Gastroesophageal sphincter (tissue), 4 donors: ENCODE measurements at regions not wholly inside any gene's neighbourhood (a gene's known extent, or its start where the extent isn't known, plus 50 kb on each side); places are given as distances from the start of the nearest gene placed in this dataset.

Experiments
- ATAC-seq: fragments of 150-250 bp; one replicate; pipeline ENCODE4 v1.9.1; 2016; ENCODE audit warnings: mild to moderate bottlenecking, moderate library complexity
- H3K27ac ChIP-seq, 4 donors: fragments of 200-600 bp; sonication (generic) in 3 of 4; 1 replicate in 3 of 4; 2 replicates in 1 of 4; pipeline ENCODE4 v1.5.1; 2016 to 2019
- H3K27me3 ChIP-seq: fragments of 200-600 bp; sonication (generic); one replicate; pipeline ENCODE4 v1.5.1; 2019
- H3K36me3 ChIP-seq, 2 donors: fragments of 200-600 bp; sonication (generic); one replicate each; pipeline ENCODE4 v1.5.1; 2019; ENCODE audit warnings: control low read depth in 1 of 2
- H3K4me1 ChIP-seq, 3 donors: fragments of 200-600 bp; sonication (generic); 1 replicate in 2 of 3; 2 replicates in 1 of 3; pipeline ENCODE4 v1.5.1; 2016 to 2019; ENCODE audit warnings: control low read depth in 2 of 3
- H3K4me3 ChIP-seq, 2 donors: fragments of 200-600 bp; sonication (generic); one replicate each; pipeline ENCODE4 v1.5.1; 2019; ENCODE audit warnings: mild to moderate bottlenecking in 1 of 2, moderate library complexity in 1 of 2
- H3K9me3 ChIP-seq, 3 donors: fragments of 200-600 bp; sonication (generic); one replicate each; pipeline ENCODE4 v1.5.1; 2017 to 2019; ENCODE audit warnings: control low read depth in 2 of 3
- EP300 ChIP-seq: sonication (generic); formaldehyde crosslinking; IDR thresholded peaks from one replicate; pipeline ENCODE4 v1.6.1; 2017; ENCODE audit warnings: antibody characterized with exemption, mild to moderate bottlenecking
- POLR2A ChIP-seq, 2 donors: fragments of 450-650 bp; IDR thresholded peaks; one replicate each; pipeline ENCODE4 v1.6.1; 2017; ENCODE audit warnings: antibody characterized with exemption in 2 of 2, mild to moderate bottlenecking in 2 of 2, moderate library complexity in 1 of 2
- POLR2AphosphoS5 ChIP-seq: sonication (generic); formaldehyde crosslinking; IDR thresholded peaks from one replicate; pipeline ENCODE4 v1.6.1; 2017; ENCODE audit warnings: antibody characterized with exemption
- WGBS, 2 donors: methylation state at CpG; one replicate each; pipeline ENCODE4 v1.1.5; 2018; ENCODE audit warnings: low coverage in 1 of 2; 5-methylcytosine and 5-hydroxymethylcytosine counted together
- TF ChIP-seq, protein P1 (sequence below), 4 experiments: fragments of 200-600 bp in 2 of 4; fragments of 450-650 bp in 2 of 4; sonication (generic) in 1 of 4; IDR thresholded peaks; one replicate each; pipeline ENCODE4 v1.5.1; 2017 to 2019; ENCODE audit warnings: antibody characterized with exemption in 4 of 4, mild to moderate bottlenecking in 2 of 4, moderate library complexity in 2 of 4

DNA sequence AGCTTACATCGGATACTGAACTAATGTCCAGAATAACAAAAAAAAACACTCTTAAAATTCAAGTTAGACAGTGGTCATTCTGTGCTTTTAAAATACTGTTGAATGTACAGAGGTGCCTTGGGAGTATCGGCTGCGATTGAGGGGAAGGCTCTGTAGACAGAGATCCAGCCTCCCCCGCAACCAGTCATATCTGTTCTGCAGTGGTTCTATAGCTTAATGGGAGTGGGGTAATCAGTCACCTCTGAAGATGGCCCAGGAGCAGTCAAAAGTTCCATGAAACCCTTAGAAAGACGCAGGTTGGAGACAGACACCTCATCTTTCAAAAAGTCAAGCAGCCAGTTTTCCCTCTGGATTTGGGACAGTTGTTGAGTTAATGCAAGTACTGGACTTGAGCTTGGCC is 1486.6 kb upstream of the TMEM132C start:
- Histone ChIP-seq H3K27ac (no peak overlapping the region), H3K4me3 (no peak overlapping the region), H3K4me1 (no peaks in the 10 kb centered on the region), H3K36me3 (no peaks in the 10 kb centered on the region), H3K9me3 (no peaks in the 10 kb centered on the region), H3K27me3 (peaks cover 8% of the 10 kb centered on the region)
- no peak for ATAC-seq
- WGBS, 2 donors: 87 to 93% methylated on average over 2 to 4 of the region's 5 CpGs
- TF ChIP-seq, protein P1, sequence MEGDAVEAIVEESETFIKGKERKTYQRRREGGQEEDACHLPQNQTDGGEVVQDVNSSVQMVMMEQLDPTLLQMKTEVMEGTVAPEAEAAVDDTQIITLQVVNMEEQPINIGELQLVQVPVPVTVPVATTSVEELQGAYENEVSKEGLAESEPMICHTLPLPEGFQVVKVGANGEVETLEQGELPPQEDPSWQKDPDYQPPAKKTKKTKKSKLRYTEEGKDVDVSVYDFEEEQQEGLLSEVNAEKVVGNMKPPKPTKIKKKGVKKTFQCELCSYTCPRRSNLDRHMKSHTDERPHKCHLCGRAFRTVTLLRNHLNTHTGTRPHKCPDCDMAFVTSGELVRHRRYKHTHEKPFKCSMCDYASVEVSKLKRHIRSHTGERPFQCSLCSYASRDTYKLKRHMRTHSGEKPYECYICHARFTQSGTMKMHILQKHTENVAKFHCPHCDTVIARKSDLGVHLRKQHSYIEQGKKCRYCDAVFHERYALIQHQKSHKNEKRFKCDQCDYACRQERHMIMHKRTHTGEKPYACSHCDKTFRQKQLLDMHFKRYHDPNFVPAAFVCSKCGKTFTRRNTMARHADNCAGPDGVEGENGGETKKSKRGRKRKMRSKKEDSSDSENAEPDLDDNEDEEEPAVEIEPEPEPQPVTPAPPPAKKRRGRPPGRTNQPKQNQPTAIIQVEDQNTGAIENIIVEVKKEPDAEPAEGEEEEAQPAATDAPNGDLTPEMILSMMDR (IDR thresholded peaks at IDR 0.05): no peak
- no peak for TF ChIP-seq POLR2A (IDR thresholded peaks at IDR 0.05)
- no peak for TF ChIP-seq POLR2AphosphoS5
- TF ChIP-seq EP300: no peak

DNA sequence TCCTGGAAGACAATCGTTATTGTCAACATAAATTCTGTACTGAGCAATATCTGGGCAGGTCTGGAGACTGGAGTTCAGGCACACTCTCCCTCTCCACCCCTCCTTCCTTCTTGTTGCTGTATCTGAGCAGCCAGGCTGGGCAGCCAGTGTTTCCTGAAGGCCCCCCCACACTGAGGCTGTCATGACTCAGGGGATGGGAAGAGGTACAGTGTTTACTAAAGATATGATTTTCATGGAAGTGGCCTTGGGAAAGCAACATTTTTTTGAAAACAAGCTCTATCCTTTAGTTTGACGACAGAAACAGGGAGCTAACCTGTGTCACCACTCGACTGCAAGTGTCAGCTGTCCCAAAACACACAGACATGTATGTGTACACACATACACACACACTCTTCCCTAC is 1485.4 kb upstream of the TMEM132C start:
- H3K9me3 ChIP-seq: no peaks in the 10 kb centered on the region
- H3K36me3 ChIP-seq: no peaks in the 10 kb centered on the region
- H3K27ac ChIP-seq: no peak overlapping the region
- H3K27me3 ChIP-seq: peaks cover 8% of the 10 kb centered on the region
- no peaks in the 10 kb centered on the region for H3K4me1 ChIP-seq
- H3K4me3 ChIP-seq: no peak overlapping the region
- TF ChIP-seq EP300 (no peak), POLR2AphosphoS5 (no peak), POLR2A (IDR thresholded peaks at IDR 0.05) (no peak)
- TF ChIP-seq, protein P1 (IDR thresholded peaks at IDR 0.05): no peak
- ATAC-seq: no peak
- WGBS, 2 donors: 52 to 60% methylated on average over 1 to 3 of the region's 3 CpGs

GRCh38 chr12:126782083-126782482 is 1484.9 kb upstream of the TMEM132C start:
- H3K4me3 ChIP-seq: no peak overlapping the region
- 27 to 46% methylated on average over 2 of the region's 2 CpGs for WGBS, 2 donors
- no peak for ATAC-seq
- peaks cover 8% of the 10 kb centered on the region for H3K27me3 ChIP-seq
- H3K9me3 ChIP-seq: no peaks in the 10 kb centered on the region
- H3K27ac ChIP-seq: no peak overlapping the region
- TF ChIP-seq, protein P1 (IDR thresholded peaks at IDR 0.05): no peak
- no peak for TF ChIP-seq POLR2AphosphoS5
- no peak for TF ChIP-seq POLR2A (IDR thresholded peaks at IDR 0.05)
- TF ChIP-seq EP300: no peak
- H3K36me3 ChIP-seq: no peaks in the 10 kb centered on the region
- no peaks in the 10 kb centered on the region for H3K4me1 ChIP-seq

GRCh38 chr12:126784328-126784921 is 1482.5 kb upstream of the TMEM132C start:
- H3K4me1 ChIP-seq: no peaks in the 10 kb centered on the region
- peaks cover 8% of the 10 kb centered on the region for H3K27me3 ChIP-seq
- no peak for TF ChIP-seq POLR2A (IDR thresholded peaks at IDR 0.05)
- TF ChIP-seq, protein P1 (IDR thresholded peaks at IDR 0.05): peak in 2 of 4 experiments; percentile 22 to 45
- no peak for ATAC-seq
- no peak overlapping the region for H3K27ac ChIP-seq
- no peaks in the 10 kb centered on the region for H3K9me3 ChIP-seq
- no peaks in the 10 kb centered on the region for H3K36me3 ChIP-seq
- 49 to 69% methylated on average over 7 to 9 of the region's 9 CpGs for WGBS, 2 donors
- H3K4me3 ChIP-seq: no peak overlapping the region

GRCh38 chr12:126789963-126790362 is 1477.0 kb upstream of the TMEM132C start:
- no peak overlapping the region for H3K4me3 ChIP-seq
- no peaks in the 10 kb centered on the region for H3K36me3 ChIP-seq
- H3K4me1 ChIP-seq: no peaks in the 10 kb centered on the region
- no peak for ATAC-seq
- 63 to 79% methylated on average over 3 to 4 of the region's 4 CpGs for WGBS, 2 donors
- no peaks in the 10 kb centered on the region for H3K9me3 ChIP-seq
- no peak overlapping the region for H3K27ac ChIP-seq
- no peaks in the 10 kb centered on the region for H3K27me3 ChIP-seq
- TF ChIP-seq POLR2AphosphoS5: no peak
- TF ChIP-seq, protein P1 (IDR thresholded peaks at IDR 0.05): no peak
- no peak for TF ChIP-seq POLR2A (IDR thresholded peaks at IDR 0.05)
- no peak for TF ChIP-seq EP300
